ENCODE measurements at regions not wholly inside any gene's neighbourhood (a gene's known extent, or its start where the extent isn't known, plus 50 kb on each side); places are given as distances from the start of the nearest gene placed in this dataset.

- Histone ChIP-seq H3K4me3 (replicated peaks in 1 of 4; ENCODE audit: control extremely low read depth in 1 of 4, insufficient read depth in 1 of 4, low read depth in 3 of 4, low read length in 4 of 4) (no peak overlapping the region), H3K79me2 (ENCODE audit: control insufficient read depth, insufficient read depth, low read length) (no peaks in the 10 kb centered on the region), H3K36me3 (ENCODE audit: control insufficient read depth, insufficient read depth, low read length) (no peaks in the 10 kb centered on the region), H3K4me1 (ENCODE audit: control insufficient read depth, extremely low read depth, insufficient read depth, low read length) (no peaks in the 10 kb centered on the region), H3K4me2 (ENCODE audit: extremely low read depth, insufficient read depth, low read length) (no peak overlapping the region), H3K9ac (ENCODE audit: insufficient read depth, low read length) (no peak overlapping the region), H3K27me3 (ENCODE audit: control insufficient read depth, insufficient read depth, low read length) (no peaks in the 10 kb centered on the region), H2AFZ (ENCODE audit: low read length) (no peak overlapping the region), H3K9me3 (ENCODE audit: control insufficient read depth, insufficient read depth, low read depth, low read length) (no peaks in the 10 kb centered on the region), H4K20me1 (ENCODE audit: control insufficient read depth, extremely low read depth, insufficient read depth, low read length) (no peaks in the 10 kb centered on the region), H3K27ac (ENCODE audit: insufficient read depth, low read length) (no peak overlapping the region)
- DNase-seq (ENCODE audit: low read depth in 2 of 2) = no peak
- TF ChIP-seq EZH2 (IDR thresholded peaks at IDR 0.05; ENCODE audit: low read length, missing control alignments) (no peak), CTCF (conservative IDR thresholded peaks at IDR 0.05 in 1 of 2, IDR thresholded peaks at IDR 0.05 in 1 of 2; ENCODE audit: low read depth in 1 of 2, low read length in 2 of 2) (no peak)
Observed at GRCh38 chr11:134670247-134670782, 258.3 kb upstream of the B3GAT1 start.

DNA sequence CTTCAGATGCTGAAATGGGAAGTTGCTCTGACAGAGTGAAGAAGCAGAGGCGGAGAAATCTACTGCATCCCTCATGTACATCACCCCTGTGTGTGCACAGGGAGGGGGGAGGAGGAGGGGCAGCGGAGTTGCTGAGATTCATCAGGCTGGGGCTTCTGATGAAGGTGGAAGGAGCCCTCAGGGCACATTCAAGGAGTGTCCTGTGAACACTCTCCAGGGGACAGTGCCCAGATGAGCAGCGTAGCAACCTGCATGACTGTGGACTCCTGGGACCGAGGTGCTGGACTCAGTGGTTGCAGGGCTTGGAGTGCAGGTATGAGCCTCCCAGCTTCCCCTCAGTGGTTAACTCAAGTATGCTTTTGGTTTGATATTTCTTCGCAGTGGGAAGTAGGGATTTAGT, 257.8 kb upstream of the B3GAT1 start:
- no peak for TF ChIP-seq EZH2 (IDR thresholded peaks at IDR 0.05; ENCODE audit: low read length, missing control alignments)
- TF ChIP-seq CTCF (conservative IDR thresholded peaks at IDR 0.05 in 1 of 2, IDR thresholded peaks at IDR 0.05 in 1 of 2; ENCODE audit: low read depth in 1 of 2, low read length in 2 of 2) = no peak
- no peak overlapping the region for H3K4me3 ChIP-seq (replicated peaks in 1 of 4; ENCODE audit: control extremely low read depth in 1 of 4, insufficient read depth in 1 of 4, low read depth in 3 of 4, low read length in 4 of 4)
- H3K4me2 ChIP-seq (ENCODE audit: extremely low read depth, insufficient read depth, low read length) = no peak overlapping the region
- H3K9me3 ChIP-seq (ENCODE audit: control insufficient read depth, insufficient read depth, low read depth, low read length) = no peaks in the 10 kb centered on the region
- H3K79me2 ChIP-seq (ENCODE audit: control insufficient read depth, insufficient read depth, low read length) = no peaks in the 10 kb centered on the region
- H3K27me3 ChIP-seq (ENCODE audit: control insufficient read depth, insufficient read depth, low read length) = no peaks in the 10 kb centered on the region
- H3K9ac ChIP-seq (ENCODE audit: insufficient read depth, low read length) = no peak overlapping the region
- H3K36me3 ChIP-seq (ENCODE audit: control insufficient read depth, insufficient read depth, low read length) = no peaks in the 10 kb centered on the region
- H3K4me1 ChIP-seq (ENCODE audit: control insufficient read depth, extremely low read depth, insufficient read depth, low read length) = no peaks in the 10 kb centered on the region
- H3K27ac ChIP-seq (ENCODE audit: insufficient read depth, low read length) = no peak overlapping the region
- no peaks in the 10 kb centered on the region for H4K20me1 ChIP-seq (ENCODE audit: control insufficient read depth, extremely low read depth, insufficient read depth, low read length)
- no peak overlapping the region for H2AFZ ChIP-seq (ENCODE audit: low read length)
- DNase-seq (ENCODE audit: low read depth in 2 of 2) = no peak

DNA sequence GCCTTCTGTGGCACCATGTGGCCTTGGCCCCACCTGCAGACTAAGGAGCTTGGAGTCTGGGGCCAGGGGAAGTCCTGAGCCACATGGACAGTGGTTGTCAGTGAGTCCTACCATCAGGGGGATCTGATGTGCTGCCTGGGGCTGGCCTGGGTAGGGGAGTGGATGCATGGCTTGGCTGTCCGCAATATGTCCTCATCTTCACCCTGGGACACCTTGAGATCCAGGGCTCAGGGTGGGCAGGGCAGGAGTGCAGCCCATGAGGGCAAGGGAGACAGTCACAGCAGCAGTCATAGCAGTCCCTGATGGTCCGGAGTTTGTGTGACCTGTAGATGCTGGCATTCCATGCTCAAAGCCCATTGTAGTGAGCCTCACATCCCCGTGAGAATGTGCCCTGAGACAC, 256.8 kb upstream of the B3GAT1 start:
- TF ChIP-seq CTCF (conservative IDR thresholded peaks at IDR 0.05 in 1 of 2, IDR thresholded peaks at IDR 0.05 in 1 of 2; ENCODE audit: low read depth in 1 of 2, low read length in 2 of 2) (no peak), EZH2 (IDR thresholded peaks at IDR 0.05; ENCODE audit: low read length, missing control alignments) (no peak)
- Histone ChIP-seq H4K20me1 (ENCODE audit: control insufficient read depth, extremely low read depth, insufficient read depth, low read length) (no peaks in the 10 kb centered on the region), H3K36me3 (ENCODE audit: control insufficient read depth, insufficient read depth, low read length) (no peaks in the 10 kb centered on the region), H3K9ac (ENCODE audit: insufficient read depth, low read length) (no peak overlapping the region), H3K27me3 (ENCODE audit: control insufficient read depth, insufficient read depth, low read length) (no peaks in the 10 kb centered on the region), H3K4me2 (ENCODE audit: extremely low read depth, insufficient read depth, low read length) (no peak overlapping the region), H3K4me1 (ENCODE audit: control insufficient read depth, extremely low read depth, insufficient read depth, low read length) (no peaks in the 10 kb centered on the region), H3K27ac (ENCODE audit: insufficient read depth, low read length) (no peak overlapping the region), H3K9me3 (ENCODE audit: control insufficient read depth, insufficient read depth, low read depth, low read length) (no peaks in the 10 kb centered on the region), H3K79me2 (ENCODE audit: control insufficient read depth, insufficient read depth, low read length) (no peaks in the 10 kb centered on the region), H3K4me3 (replicated peaks in 1 of 4; ENCODE audit: control extremely low read depth in 1 of 4, insufficient read depth in 1 of 4, low read depth in 3 of 4, low read length in 4 of 4) (no peak overlapping the region), H2AFZ (ENCODE audit: low read length) (no peak overlapping the region)
- DNase-seq (ENCODE audit: low read depth in 2 of 2) = no peak
